Right kidney (tissue), 1 donor: ENCODE measurements at regions not wholly inside any gene's neighbourhood (a gene's known extent, or its start where the extent isn't known, plus 50 kb on each side); places are given as distances from the start of the nearest gene placed in this dataset.
A peak's percentile ranks its signal among the peaks of the same experiment; 100 is the strongest.
"Not testable (repeated sequence)": the region's sequence is repeated elsewhere in the genome, so short reads cannot be mapped to it uniquely, and the experiment has no call there.

ENCODE experiments used
- DNase-seq: peaks from one replicate; pipeline ENCODE4 v3.0.0-alpha.2; 2016

DNA sequence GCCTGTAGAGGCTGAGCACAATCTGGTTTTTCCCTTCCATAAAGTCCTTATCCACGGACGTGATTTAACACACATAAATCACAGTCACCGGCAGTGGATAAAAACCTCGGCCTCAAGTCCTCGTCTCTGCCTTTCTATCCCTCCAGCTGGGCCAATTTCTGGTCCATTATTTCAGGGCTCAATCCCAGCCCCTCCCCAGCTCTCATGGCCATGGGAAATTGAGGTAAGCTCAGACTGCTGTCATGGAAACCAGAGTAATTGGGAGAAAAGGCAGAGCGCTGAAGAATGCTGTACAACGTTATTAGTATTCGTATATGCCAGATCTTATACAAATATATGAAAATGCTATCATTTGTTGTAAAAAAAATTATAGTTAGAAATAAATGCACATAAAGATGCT is 86.2 kb upstream of the USP29 start:
- DNase-seq, result no peak

DNA sequence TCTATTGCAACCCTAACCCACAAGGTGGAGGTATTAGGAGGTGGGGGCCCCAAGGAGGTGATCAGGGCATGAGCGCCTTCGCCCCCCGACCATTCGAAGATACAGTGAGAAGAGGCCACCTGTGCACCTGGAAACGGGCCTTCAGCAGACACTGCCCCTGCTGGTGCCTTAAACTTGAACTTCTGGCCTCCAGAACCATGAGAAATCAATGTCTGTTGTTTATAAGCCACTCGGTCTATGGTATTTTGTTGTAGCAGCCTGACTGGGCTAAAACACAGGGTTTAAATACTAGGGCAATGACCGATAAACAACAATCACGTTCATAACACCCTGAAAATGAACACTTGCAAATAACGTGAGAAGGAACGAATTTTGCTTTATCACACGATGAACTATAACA is 85.2 kb upstream of the USP29 start:
- no peak for DNase-seq

DNA sequence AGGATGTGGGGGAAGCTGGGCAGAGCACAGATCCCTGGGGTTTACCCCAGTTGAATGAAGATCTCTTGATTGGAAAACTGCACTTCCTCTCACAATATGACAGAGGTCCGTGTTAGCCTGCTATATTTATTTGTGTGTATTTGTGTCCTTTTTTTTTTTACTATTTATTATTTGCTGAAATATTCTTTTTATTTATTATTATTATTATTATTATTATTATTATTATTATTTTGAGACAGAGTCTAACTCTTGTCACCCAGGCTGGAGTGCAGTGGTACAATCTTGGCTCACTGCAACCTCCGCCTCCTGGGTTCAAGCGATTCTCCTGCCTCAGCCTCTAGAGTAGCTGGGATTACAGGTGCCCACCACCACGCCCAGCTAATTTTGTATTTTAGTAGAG is 84.0 kb upstream of the USP29 start:
- not testable (repeated sequence) for DNase-seq

DNA sequence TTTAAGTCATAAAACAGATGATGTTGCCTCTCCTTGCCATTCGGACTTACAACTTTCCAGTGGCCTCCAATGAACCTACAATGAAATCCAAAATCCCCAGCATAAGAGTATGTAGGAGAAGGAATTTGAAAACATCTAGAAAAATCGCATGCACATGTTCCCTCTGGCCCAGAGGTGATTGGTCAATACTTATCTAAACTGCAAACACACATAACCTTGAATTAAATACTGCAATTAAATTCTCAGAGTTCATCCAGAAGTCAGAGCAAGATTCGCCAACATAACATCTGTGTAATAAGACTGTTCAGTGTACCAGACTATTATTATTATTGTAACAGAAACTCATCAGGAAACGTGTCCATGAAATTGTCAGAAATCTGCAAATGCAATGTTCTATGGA is 82.2 kb upstream of the USP29 start:
- no peak for DNase-seq

DNA sequence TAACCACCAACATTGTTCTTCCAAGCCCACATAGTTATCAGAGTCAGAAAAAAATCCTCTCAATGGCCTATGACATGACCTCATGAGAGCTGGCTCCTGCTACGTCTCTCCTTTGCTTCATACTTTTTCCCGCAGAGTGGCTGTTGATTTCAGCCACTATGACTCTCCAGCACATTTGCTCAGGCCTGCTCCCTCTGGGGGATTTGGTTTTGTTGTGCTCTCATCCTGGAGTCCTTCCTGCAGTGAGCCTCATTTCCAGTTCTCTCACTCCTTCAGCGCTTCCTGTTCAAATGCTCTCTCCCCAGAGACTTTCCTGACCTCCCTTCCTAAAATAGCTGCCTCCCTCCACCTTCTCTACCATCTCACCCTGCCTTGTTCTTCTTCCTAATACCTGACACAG is 72.0 kb upstream of the USP29 start:
- no peak for DNase-seq

DNA sequence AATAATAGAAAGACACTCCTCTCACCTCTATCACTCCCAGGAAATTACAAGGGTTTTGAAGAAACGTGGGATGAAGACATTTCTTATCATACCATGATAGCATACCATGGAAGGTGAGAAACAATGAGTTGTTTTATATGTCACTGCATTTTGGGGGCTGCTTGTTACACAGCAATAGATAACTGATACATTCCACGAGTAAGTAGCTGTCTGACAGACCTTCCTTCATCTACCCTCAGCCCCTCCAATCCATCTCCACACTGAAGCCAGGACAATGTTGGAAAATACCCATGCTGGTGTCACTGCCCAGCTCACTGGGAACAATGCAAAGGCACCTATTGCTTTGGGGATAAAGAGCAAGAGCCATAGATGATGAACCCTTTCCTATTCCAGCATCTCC is 68.9 kb upstream of the USP29 start:
- no peak for DNase-seq

DNA sequence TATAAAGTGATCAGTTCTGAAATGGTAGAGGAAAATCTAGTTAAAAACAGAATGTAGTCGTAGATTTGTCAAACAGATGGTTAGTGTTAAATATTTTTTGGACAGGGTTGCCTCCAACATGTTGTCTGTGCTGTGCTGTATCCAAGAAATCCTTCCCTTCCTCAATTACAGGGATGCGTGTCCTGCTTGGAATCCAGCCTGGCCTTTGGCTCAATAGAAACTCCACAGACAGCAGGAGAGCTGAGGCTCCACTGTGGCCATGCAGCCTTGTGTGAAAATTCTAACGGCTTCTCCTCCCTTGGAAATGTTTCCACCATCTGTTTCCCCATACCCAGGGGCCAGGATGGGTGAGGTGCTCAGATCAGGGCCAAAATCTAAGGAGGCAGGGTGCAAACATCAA is 67.7 kb upstream of the USP29 start:
- no peak for DNase-seq

DNA sequence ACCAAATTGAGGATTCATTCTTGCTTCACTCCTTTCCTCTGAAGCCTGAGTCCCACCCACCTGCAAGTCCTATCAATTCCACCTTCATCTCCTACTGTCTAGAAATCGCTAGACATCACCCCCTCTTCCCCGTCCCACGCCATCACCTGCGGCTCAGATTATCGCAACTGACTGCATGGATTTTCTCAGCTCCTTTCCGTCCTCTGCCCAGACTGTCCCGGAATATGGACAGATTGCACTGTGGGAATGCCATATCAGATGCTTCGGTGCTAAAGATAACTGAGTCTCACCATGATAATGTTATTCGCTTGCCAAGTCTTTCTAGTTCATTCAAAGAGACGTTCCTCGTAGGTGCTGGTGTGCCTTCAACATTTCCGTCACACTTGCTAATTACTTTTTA is 66.4 kb upstream of the USP29 start:
- DNase-seq, result no peak

DNA sequence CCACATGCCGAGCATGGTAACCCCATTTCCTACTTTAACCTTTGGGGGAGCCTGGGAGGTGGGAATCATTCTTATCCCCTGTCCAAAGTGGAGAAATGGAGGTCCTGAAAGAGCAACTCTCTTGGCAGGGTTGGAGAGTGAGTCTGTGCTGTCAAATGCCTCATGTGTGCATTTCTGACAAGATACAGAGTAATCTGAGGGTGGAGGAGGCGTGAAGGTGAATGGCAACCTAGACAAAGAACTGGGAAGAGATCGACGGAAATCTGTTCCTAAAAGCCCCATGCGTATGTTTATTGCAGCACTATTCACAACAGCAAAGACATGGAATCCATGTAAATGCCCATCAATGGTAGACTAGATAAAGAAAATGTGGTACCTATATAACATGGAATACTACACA is 63.8 kb upstream of the USP29 start:
- no peak for DNase-seq

DNA sequence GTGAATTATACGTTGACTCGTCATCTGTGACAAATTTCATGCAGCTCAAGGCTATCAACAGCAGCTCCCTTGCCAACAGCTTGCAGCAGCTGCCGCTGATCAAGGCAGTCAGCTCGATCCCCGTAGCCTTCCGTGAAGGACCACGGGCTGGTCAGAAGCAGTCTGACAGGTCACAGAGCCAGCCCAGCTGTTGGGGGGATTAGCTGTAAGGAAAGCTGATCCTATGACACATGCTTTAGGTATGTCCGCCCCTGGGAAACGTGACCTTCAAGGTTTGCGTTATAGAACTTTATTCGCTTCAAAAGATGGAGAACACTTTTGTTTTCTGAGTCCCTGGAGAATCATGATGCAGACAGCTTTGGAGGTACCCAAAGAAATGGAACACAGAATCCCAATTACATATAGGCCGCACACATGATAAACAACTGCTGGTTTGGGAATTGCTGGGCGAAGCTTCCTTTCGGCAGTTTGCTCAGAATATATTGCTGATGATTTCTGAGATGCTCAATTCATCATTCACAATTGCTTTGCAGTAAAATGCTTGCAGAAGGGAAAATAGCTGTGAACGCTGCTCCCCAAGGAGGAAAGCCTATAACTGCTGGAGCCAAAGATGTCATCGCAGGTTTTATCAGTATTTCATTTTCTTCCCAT is 62.6 kb upstream of the USP29 start:
- peak; percentile 63 for DNase-seq

DNA sequence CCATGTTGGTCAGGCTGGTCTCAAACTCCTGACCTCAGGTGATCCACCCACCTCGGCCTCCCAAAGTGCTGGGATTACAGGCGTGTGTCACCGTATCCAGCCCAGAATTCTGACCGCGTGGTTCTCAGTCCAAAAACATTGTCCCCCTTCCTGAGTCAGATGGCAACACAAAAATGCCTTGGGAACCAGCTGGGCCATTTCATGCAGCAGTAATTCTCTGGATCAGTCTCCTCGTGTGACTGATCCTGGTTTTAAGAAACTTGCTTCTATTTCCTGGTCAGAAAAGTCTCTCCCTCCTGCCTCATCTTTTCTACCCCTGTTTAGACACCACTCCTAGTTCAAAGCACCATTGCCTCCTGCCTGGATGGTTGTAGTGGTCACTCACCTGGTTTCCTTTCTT is 60.9 kb upstream of the USP29 start:
- DNase-seq, result no peak

DNA sequence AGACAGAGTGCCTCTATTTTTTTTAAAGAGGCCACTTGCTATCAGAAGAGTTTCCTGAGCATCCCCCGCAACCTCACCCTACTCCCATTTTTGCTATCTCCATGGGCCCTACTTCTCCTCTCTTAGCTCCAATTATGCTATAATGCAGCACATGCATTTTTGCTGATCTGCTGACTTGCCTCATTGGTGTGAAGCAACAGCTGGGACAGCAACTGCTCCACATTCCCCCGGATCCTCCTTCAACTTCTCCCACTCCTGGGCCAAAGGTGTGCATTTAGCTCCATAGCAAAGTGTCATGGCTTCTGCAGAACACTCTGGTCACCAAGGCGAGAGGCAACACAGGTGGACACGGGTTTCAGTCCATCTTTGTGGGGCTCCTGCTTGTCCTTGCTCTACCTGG is 56.7 kb upstream of the USP29 start:
- no peak for DNase-seq

DNA sequence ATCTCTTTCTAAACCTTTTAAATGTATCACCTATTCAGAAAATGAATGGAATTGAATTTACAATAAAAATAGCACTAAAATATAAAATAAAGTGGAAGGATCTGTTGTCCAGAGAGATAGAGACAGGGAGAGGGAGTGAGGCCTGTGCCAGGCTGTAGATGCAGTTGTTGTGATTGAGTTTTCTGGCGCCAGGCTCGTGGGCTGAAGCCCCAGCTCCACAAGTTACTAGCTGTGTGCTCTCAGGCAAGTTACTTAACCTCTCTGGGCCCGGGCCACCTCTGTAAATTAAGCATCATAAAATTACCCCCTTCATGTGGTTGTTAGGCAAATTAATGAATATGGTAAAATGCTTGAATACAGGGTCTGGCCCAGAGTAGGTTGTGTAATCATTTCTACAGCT is 52.3 kb upstream of the USP29 start:
- no peak for DNase-seq

DNA sequence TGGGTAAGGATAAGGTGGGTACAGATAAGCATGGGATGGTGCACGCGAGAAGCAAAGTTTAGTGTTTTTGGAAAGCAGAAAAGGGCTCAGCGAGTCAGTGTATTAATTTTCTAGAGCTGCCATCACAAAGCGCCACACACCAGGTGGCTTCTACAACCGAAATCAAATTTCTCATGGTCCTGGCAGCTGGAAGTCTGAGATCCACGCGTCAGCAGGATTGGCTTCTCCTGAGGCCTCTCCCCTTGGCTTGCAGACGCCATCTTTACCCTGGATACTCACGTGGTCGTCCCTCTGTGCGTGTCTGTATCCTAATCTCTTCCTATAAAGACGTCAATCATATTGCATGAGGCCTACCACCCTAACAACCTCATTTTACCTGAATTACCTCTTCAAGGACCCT is 51.5 kb upstream of the USP29 start:
- DNase-seq, result no peak

DNA sequence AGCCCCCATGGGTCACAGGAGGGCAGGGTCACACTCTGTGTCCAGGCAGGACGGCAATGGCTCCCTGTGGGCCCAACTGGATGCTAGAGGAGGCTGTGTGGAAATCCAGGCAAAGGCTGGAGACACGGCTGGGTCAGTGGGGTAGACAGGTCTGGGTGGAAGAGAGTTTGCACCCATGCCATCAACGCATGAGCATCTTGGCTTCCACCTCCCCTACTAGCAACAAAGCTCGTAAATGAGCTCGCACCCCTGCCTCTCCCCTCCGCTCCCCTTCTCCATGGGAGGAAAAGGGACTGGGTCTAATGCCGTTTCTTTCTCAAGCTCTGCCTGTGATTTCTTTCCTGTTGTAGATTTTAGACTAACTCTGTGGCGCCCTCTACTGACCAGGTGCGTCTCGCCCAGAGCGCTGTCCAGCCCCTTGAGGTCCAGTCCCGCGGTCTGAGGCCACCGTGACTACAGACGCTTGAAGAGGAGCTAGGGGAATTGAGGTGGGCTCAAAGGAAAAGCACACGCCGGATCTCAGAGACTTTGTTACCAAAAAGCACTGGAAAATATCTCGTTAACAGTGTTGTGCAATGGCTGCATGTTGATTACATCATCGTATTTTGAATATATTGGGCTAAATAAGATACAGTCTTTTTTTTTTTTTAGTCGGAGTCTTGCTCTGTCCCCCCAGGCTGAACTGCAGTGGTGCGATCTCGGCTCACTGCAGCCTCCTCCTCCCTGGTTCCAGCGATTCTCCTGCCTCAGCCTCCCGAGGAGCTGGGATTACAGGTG is 50.7 kb upstream of the USP29 start:
- peak; percentile 76 for DNase-seq
